Tibial artery (tissue), 4 donors: ENCODE measurements at regions not wholly inside any gene's neighbourhood (a gene's known extent, or its start where the extent isn't known, plus 50 kb on each side); places are given as distances from the start of the nearest gene placed in this dataset.

Experiments
- DNase-seq, 2 donors: peaks; one replicate each; pipeline ENCODE4 v3.0.0-alpha.2; 2019
- H3K27ac ChIP-seq, 2 donors: fragments of 200-600 bp; sonication (generic) in 1 of 2; 1 replicate in 1 of 2; 2 replicates in 1 of 2; pipeline ENCODE4 v1.5.1; 2018 to 2019; ENCODE audit warnings: mild to moderate bottlenecking in 1 of 2
- H3K27me3 ChIP-seq, 2 donors: fragments of 200-600 bp; sonication (generic) in 1 of 2; one replicate each; pipeline versions ENCODE4 v1.5.1 to v1.6.0; 2016 to 2019
- H3K36me3 ChIP-seq, 3 donors: fragments of 200-600 bp; sonication (generic) in 2 of 3; one replicate each; pipeline ENCODE4 v1.5.1; 2016 to 2019; ENCODE audit warnings: mild to moderate bottlenecking in 2 of 3
- H3K4me1 ChIP-seq, 4 donors: fragments of 200-600 bp; sonication (generic) in 2 of 4; 1 replicate in 3 of 4; 2 replicates in 1 of 4; pipeline ENCODE4 v1.5.1; 2016 to 2019
- H3K4me3 ChIP-seq, 2 donors: fragments of 200-600 bp; sonication (generic) in 1 of 2; 1 replicate in 1 of 2; 2 replicates in 1 of 2; pipeline ENCODE4 v1.5.1; 2018 to 2019; ENCODE audit warnings: mild to moderate bottlenecking in 2 of 2
- H3K9me3 ChIP-seq, 3 donors: fragments of 200-600 bp; sonication (generic) in 1 of 3; one replicate each; pipeline ENCODE4 v1.5.1; 2016 to 2019
- CTCF ChIP-seq, 2 experiments: fragments of 200-600 bp in 1 of 2; fragments of 450-650 bp in 1 of 2; IDR thresholded peaks; one replicate each; pipeline ENCODE4 v1.5.1; 2017 to 2019; ENCODE audit warnings: antibody characterized with exemption in 2 of 2, mild to moderate bottlenecking in 1 of 2, moderate library complexity in 1 of 2
- intact Hi-C: fragments of 100-400 bp; cut with DNase I; formaldehyde crosslinking; loops from one replicate; pipeline ENCODE4 v1.15.0; 2023; ENCODE audit warnings: low total_unique reads

DNA sequence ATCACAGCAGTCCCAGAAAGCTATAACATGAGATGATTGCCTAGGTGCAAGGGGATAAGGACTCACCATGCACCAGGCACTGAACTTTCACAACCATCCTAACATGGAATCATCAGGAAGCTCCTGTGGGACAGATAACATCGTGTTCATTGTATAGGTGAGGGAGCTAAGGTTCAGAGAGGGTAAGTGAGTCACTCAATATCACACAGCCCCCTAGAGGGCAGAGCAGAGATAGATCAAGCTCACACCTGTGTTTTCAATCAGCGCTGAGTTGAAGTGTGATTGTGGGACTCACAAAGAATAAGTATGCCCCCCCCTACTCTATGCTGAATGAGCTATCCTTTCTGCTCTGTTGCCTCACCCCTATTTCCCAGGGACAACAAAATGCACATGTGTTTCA, 377.7 kb upstream of the ERCC4 start:
- Histone ChIP-seq H3K36me3 (no peaks in the 10 kb centered on the region), H3K4me3 (no peak overlapping the region), H3K27ac (no peak overlapping the region), H3K9me3 (no peaks in the 10 kb centered on the region), H3K27me3 (no peaks in the 10 kb centered on the region), H3K4me1 (no peaks in the 10 kb centered on the region)
- DNase-seq = no peak
- TF ChIP-seq CTCF (IDR thresholded peaks at IDR 0.05) = no peak
- intact Hi-C loops = no loop called here

DNA sequence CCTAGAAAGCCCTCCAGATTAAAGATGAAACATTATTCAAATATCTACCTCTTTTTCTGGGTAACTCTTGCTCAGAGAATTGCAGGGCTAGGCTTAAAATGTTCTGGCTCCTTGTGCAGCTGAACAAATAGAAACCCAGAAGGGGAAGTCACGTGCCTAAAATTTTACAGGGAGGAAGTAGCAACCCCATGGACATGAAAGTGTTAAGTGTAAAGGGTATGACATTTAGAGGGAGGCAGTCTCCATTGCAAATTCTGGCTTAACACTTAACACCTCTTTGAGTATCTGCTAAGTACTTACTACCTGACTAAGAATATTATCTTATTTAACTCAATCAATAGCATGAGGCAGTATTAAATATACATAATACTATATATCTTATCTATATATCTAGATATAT, 376.1 kb upstream of the ERCC4 start:
- Histone ChIP-seq H3K36me3 (no peaks in the 10 kb centered on the region), H3K4me3 (no peak overlapping the region), H3K27me3 (no peaks in the 10 kb centered on the region), H3K9me3 (no peaks in the 10 kb centered on the region), H3K4me1 (no peaks in the 10 kb centered on the region), H3K27ac (no peak overlapping the region)
- intact Hi-C loops = no loop called here
- TF ChIP-seq CTCF (IDR thresholded peaks at IDR 0.05) = no peak
- DNase-seq = no peak

DNA sequence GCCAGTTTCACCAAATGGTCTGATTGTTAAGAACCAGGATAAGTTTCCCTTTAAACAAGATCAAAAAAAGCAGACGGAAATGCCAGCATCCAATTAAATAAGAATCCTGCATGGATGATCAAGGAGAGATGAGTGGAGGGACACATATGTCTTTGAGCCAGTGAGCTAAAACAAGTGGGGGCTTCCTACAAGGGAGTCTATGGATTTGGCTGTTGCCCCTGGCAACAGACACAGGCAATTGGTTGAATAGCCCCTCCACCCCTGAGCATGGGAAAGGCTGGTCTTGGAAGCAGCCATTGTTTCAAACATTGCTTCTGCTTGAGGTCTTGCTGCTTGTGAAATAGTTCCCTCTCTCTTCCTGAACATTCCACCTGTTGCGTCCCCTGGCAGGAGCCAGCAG, 374.7 kb upstream of the ERCC4 start:
- Histone ChIP-seq H3K27ac (no peak overlapping the region), H3K4me3 (no peak overlapping the region), H3K9me3 (no peaks in the 10 kb centered on the region), H3K27me3 (peaks cover 0 to 3% of the 10 kb centered on the region in 2 donors), H3K4me1 (no peaks in the 10 kb centered on the region), H3K36me3 (no peaks in the 10 kb centered on the region)
- intact Hi-C loops = no loop called here
- DNase-seq = no peak
- TF ChIP-seq CTCF (IDR thresholded peaks at IDR 0.05) = no peak

DNA sequence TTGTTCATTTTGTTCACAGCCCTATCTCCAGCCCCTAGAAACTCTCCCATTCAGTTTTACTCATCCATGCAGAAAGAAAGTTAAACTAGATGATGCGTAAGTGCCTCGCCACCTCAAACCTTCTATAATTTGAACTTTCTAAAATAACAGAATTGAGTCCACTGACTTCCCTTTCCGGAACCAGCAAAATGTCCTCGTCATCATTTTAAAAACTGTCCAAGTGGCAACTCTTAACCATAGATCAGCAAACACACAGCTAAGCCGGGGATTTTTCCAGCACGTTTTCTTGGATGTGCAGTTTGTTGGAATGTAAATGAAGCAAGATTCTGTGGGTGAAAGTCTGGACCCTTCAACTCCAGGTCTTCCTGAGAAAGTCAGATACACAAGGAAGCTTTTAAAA, 369.7 kb upstream of the ERCC4 start:
- H3K36me3 ChIP-seq = no peaks in the 10 kb centered on the region
- H3K9me3 ChIP-seq = no peaks in the 10 kb centered on the region
- H3K4me1 ChIP-seq = no peaks in the 10 kb centered on the region
- peaks cover 0 to 3% of the 10 kb centered on the region in 2 donors for H3K27me3 ChIP-seq
- H3K27ac ChIP-seq = no peak overlapping the region
- DNase-seq = no peak
- TF ChIP-seq CTCF (IDR thresholded peaks at IDR 0.05) = no peak
- intact Hi-C loops = no loop called here
- H3K4me3 ChIP-seq = no peak overlapping the region

- Histone ChIP-seq H3K4me3 (no peak overlapping the region), H3K36me3 (no peaks in the 10 kb centered on the region), H3K9me3 (no peaks in the 10 kb centered on the region), H3K4me1 (no peaks in the 10 kb centered on the region), H3K27me3 (peaks cover 0 to 3% of the 10 kb centered on the region in 2 donors), H3K27ac (no peak overlapping the region)
- no peak for TF ChIP-seq CTCF (IDR thresholded peaks at IDR 0.05)
- intact Hi-C loops = no loop called here
- DNase-seq = no peak
Observed at GRCh38 chr16:13552062-13552959, 367.6 kb upstream of the ERCC4 start.
